Natural killer cell (primary cell): ENCODE measurements at regions not wholly inside any gene's neighbourhood (a gene's known extent, or its start where the extent isn't known, plus 50 kb on each side); places are given as distances from the start of the nearest gene placed in this dataset.

Source experiments
- ATAC-seq, 3 donors: fragments of 150-1000 bp in 2 of 3; fragments of 200-7000 bp in 1 of 3; cut with Tn5 transposase; 1 replicate in 1 of 3; 2 replicates in 2 of 3; pipeline ENCODE4 v1.10.0; 2021; ENCODE audit warnings: mild to moderate bottlenecking in 2 of 3, moderate library complexity in 2 of 3
- DNase-seq, 2 donors: peaks; one replicate each; pipeline versions ENCODE4 v3.0.0 to v3.0.0-alpha.2; 2013 to 2021; ENCODE audit warnings: mixed read lengths in 1 of 2
- H3K27ac ChIP-seq: one replicate; pipeline ENCODE4 v1.5.1; 2013; ENCODE audit warnings: mild to moderate bottlenecking, low read length
- H3K27me3 ChIP-seq: one replicate; pipeline ENCODE4 v1.6.1; 2013; ENCODE audit warnings: low read length; ENCODE audit not compliant: control insufficient read depth, insufficient read depth
- H3K36me3 ChIP-seq: one replicate; pipeline ENCODE4 v1.6.1; 2013; ENCODE audit warnings: low read length; ENCODE audit not compliant: control insufficient read depth, insufficient read depth
- H3K4me1 ChIP-seq: one replicate; pipeline ENCODE4 v1.6.1; 2013; ENCODE audit warnings: low read length; ENCODE audit not compliant: control insufficient read depth, insufficient read depth
- H3K4me3 ChIP-seq: one replicate; pipeline ENCODE4 v1.5.1; 2013; ENCODE audit warnings: low read length
- H3K9me3 ChIP-seq: one replicate; pipeline ENCODE4 v1.6.1; 2013; ENCODE audit warnings: low read length; ENCODE audit not compliant: control insufficient read depth, insufficient read depth
- H3K27ac Mint-ChIP-seq, 2 donors: one replicate each; pipeline ENCODE4 v1.8.0; 2022; ENCODE audit warnings: mild to moderate bottlenecking in 2 of 2, mixed read lengths in 2 of 2, moderate library complexity in 1 of 2
- H3K27me3 Mint-ChIP-seq, 2 donors: one replicate each; pipeline ENCODE4 v1.8.0; 2022; ENCODE audit warnings: low read depth in 2 of 2, mixed read lengths in 2 of 2
- H3K36me3 Mint-ChIP-seq: one replicate; pipeline ENCODE4 v1.8.0; 2022; ENCODE audit warnings: mixed read lengths
- H3K4me1 Mint-ChIP-seq, 2 donors: one replicate each; pipeline ENCODE4 v1.8.0; 2022; ENCODE audit warnings: mixed read lengths in 2 of 2
- H3K4me3 Mint-ChIP-seq: one replicate; pipeline ENCODE4 v1.8.0; 2022; ENCODE audit warnings: mild to moderate bottlenecking, moderate library complexity, mixed read lengths
- H3K9me3 Mint-ChIP-seq, 2 donors: one replicate each; pipeline ENCODE4 v1.8.0; 2022; ENCODE audit warnings: mixed read lengths in 2 of 2
- CTCF ChIP-seq: fragments of 200-600 bp; IDR thresholded peaks from one replicate; pipeline ENCODE4 v1.8.0; 2022; ENCODE audit warnings: antibody characterized with exemption
- WGBS: methylation state at CpG from one replicate; pipeline ENCODE4 v1.1.7; 2013; ENCODE audit warnings: missing lambda C conversion rate; ENCODE audit not compliant: insufficient coverage; 5-methylcytosine and 5-hydroxymethylcytosine counted together
- intact Hi-C: fragments of 100-400 bp; cut with micrococcal nuclease; formaldehyde crosslinking; loops from one replicate; pipeline ENCODE4 v1.14.2; 2022

GRCh38 chr5:101580591-101580990 is 677.5 kb upstream of the ST8SIA4 start:
- Histone ChIP-seq H3K27ac (no peak overlapping the region), H3K9me3 (no peaks in the 10 kb centered on the region), H3K36me3 (no peaks in the 10 kb centered on the region), H3K27me3 (no peaks in the 10 kb centered on the region), H3K4me3 (no peak overlapping the region), H3K4me1 (no peaks in the 10 kb centered on the region)
- intact Hi-C loops = no loop called here
- H3K4me3 Mint-ChIP-seq = no peak overlapping the region
- no peak for TF ChIP-seq CTCF
- H3K4me1 Mint-ChIP-seq = no peaks in the 10 kb centered on the region
- ATAC-seq (no peak), DNase-seq (no peak)
- peaks cover 4 to 8% of the 10 kb centered on the region in 2 donors for H3K9me3 Mint-ChIP-seq
- H3K27me3 Mint-ChIP-seq = no peaks in the 10 kb centered on the region
- no peak overlapping the region for H3K27ac Mint-ChIP-seq
- no peaks in the 10 kb centered on the region for H3K36me3 Mint-ChIP-seq
- WGBS = 100% methylated on average over 1 of the region's 3 CpGs

GRCh38 chr5:101574017-101574416 is 670.9 kb upstream of the ST8SIA4 start:
- Mint-ChIP-seq H3K9me3 (peaks cover 6 to 7% of the 10 kb centered on the region in 2 donors), H3K4me3 (no peak overlapping the region), H3K27me3 (no peaks in the 10 kb centered on the region), H3K27ac (no peak overlapping the region), H3K36me3 (no peaks in the 10 kb centered on the region), H3K4me1 (no peaks in the 10 kb centered on the region)
- no peak for TF ChIP-seq CTCF
- 89% methylated on average over 3 of the region's 3 CpGs for WGBS
- no peak overlapping the region for H3K4me3 ChIP-seq
- intact Hi-C loops = no loop called here
- no peaks in the 10 kb centered on the region for H3K36me3 ChIP-seq
- H3K27me3 ChIP-seq = no peaks in the 10 kb centered on the region
- no peaks in the 10 kb centered on the region for H3K9me3 ChIP-seq
- ATAC-seq (no peak), DNase-seq (no peak)
- no peak overlapping the region for H3K27ac ChIP-seq
- no peaks in the 10 kb centered on the region for H3K4me1 ChIP-seq

GRCh38 chr5:101561018-101561417 is 657.9 kb upstream of the ST8SIA4 start:
- Histone ChIP-seq H3K9me3 (no peaks in the 10 kb centered on the region), H3K36me3 (no peaks in the 10 kb centered on the region), H3K27ac (no peak overlapping the region), H3K4me3 (no peak overlapping the region), H3K27me3 (no peaks in the 10 kb centered on the region), H3K4me1 (no peaks in the 10 kb centered on the region)
- no peak for TF ChIP-seq CTCF
- Mint-ChIP-seq H3K9me3 (peaks cover 7 to 11% of the 10 kb centered on the region in 2 donors), H3K27me3 (no peaks in the 10 kb centered on the region), H3K27ac (no peak overlapping the region), H3K4me3 (no peak overlapping the region), H3K36me3 (no peaks in the 10 kb centered on the region), H3K4me1 (no peaks in the 10 kb centered on the region)
- 92% methylated on average over 3 of the region's 3 CpGs for WGBS
- intact Hi-C loops = no loop called here
- DNase-seq (no peak), ATAC-seq (no peak)

GRCh38 chr5:101543780-101544179 is 640.7 kb upstream of the ST8SIA4 start:
- no peaks in the 10 kb centered on the region for H3K9me3 ChIP-seq
- H3K9me3 Mint-ChIP-seq = peaks cover 0 to 9% of the 10 kb centered on the region in 2 donors
- no peak for ATAC-seq
- H3K36me3 ChIP-seq = no peaks in the 10 kb centered on the region
- intact Hi-C loops = no loop called here
- WGBS = 100% methylated on average over 1 of the region's 1 CpG
- TF ChIP-seq CTCF = no peak
- no peak overlapping the region for H3K4me3 Mint-ChIP-seq
- no peaks in the 10 kb centered on the region for H3K27me3 ChIP-seq
- DNase-seq = no peak
- no peaks in the 10 kb centered on the region for H3K4me1 Mint-ChIP-seq
- H3K4me3 ChIP-seq = no peak overlapping the region
- H3K27ac ChIP-seq = no peak overlapping the region
- H3K27me3 Mint-ChIP-seq = no peaks in the 10 kb centered on the region
- H3K36me3 Mint-ChIP-seq = no peaks in the 10 kb centered on the region
- no peak overlapping the region for H3K27ac Mint-ChIP-seq
- no peaks in the 10 kb centered on the region for H3K4me1 ChIP-seq
